GM23248 (cell line): ENCODE measurements at regions not wholly inside any gene's neighbourhood (a gene's known extent, or its start where the extent isn't known, plus 50 kb on each side); places are given as distances from the start of the nearest gene placed in this dataset.

Experiments used
- DNase-seq: peaks from one replicate; pipeline ENCODE4 v3.0.0-alpha.2; 2015
- H2AFZ ChIP-seq: fragments of 200-600 bp; sonication (generic); 2 replicates; pipeline ENCODE4 v1.6.1; 2016; ENCODE audit warnings: antibody characterized with exemption
- H3F3A ChIP-seq: fragments of 200-600 bp; sonication (generic); 2 replicates; pipeline ENCODE4 v1.6.1; 2016; ENCODE audit warnings: mild to moderate bottlenecking, antibody characterized with exemption, mixed run types; ENCODE audit not compliant: insufficient read depth
- H3K27ac ChIP-seq: fragments of 200-600 bp; sonication (generic); 2 replicates; pipeline ENCODE4 v1.5.1; 2016; ENCODE audit warnings: mild to moderate bottlenecking
- H3K27me3 ChIP-seq: fragments of 200-600 bp; sonication (generic); replicated peaks from 2 replicates; pipeline ENCODE4 v1.6.1; 2016; ENCODE audit warnings: mild to moderate bottlenecking; ENCODE audit not compliant: insufficient read depth
- H3K36me3 ChIP-seq: fragments of 200-600 bp; sonication (generic); 2 replicates; pipeline ENCODE4 v1.6.1; 2016; ENCODE audit warnings: low read depth, mild to moderate bottlenecking
- H3K4me1 ChIP-seq: fragments of 200-600 bp; sonication (generic); 2 replicates; pipeline ENCODE4 v1.6.1; 2016; ENCODE audit warnings: mild to moderate bottlenecking; ENCODE audit not compliant: insufficient read depth
- H3K4me2 ChIP-seq: fragments of 200-600 bp; sonication (generic); one replicate; pipeline ENCODE4 v1.6.1; 2016; ENCODE audit warnings: mild to moderate bottlenecking; ENCODE audit not compliant: unreplicated experiment
- H3K4me3 ChIP-seq: fragments of 200-600 bp; sonication (generic); 2 replicates; pipeline ENCODE4 v1.5.1; 2016; ENCODE audit warnings: mild to moderate bottlenecking
- H3K79me2 ChIP-seq: fragments of 200-600 bp; sonication (generic); 2 replicates; pipeline ENCODE4 v1.6.1; 2016; ENCODE audit warnings: mild to moderate bottlenecking; ENCODE audit not compliant: insufficient read depth
- H3K9ac ChIP-seq: fragments of 200-600 bp; sonication (generic); 2 replicates; pipeline ENCODE4 v1.6.1; 2016; ENCODE audit warnings: mild to moderate bottlenecking
- H3K9me2 ChIP-seq: fragments of 200-600 bp; sonication (generic); 2 replicates; pipeline ENCODE4 v1.6.1; 2016; ENCODE audit warnings: mixed run types, mild to moderate bottlenecking, moderate library complexity; ENCODE audit not compliant: insufficient read depth
- H3K9me3 ChIP-seq: fragments of 200-600 bp; sonication (generic); one replicate; pipeline ENCODE4 v1.6.1; 2017; ENCODE audit warnings: low read depth
- H4K20me1 ChIP-seq: fragments of 200-600 bp; sonication (generic); 2 replicates; pipeline ENCODE4 v1.6.0; 2016; ENCODE audit not compliant: insufficient read depth
- EZH2 ChIP-seq: fragments of 200-600 bp; sonication (generic); IDR thresholded peaks from 2 replicates; pipeline ENCODE4 v1.6.1; 2018; ENCODE audit warnings: antibody characterized with exemption, mild to moderate bottlenecking; ENCODE audit not compliant: insufficient read depth, poor library complexity, severe bottlenecking
- EZH2phosphoT487 ChIP-seq: fragments of 200-600 bp; sonication (generic); IDR thresholded peaks from 2 replicates; pipeline ENCODE4 v1.6.1; 2018; ENCODE audit warnings: antibody characterized with exemption, moderate library complexity, mild to moderate bottlenecking, low read depth; ENCODE audit not compliant: insufficient read depth
- WGBS, 2 experiments: methylation state at CpG; one replicate each; pipeline ENCODE4 v1.1.6; 2015 to 2017; ENCODE audit warnings: low lambda C conversion rate in 2 of 2, low coverage in 1 of 2; ENCODE audit errors: missing lambda C conversion rate in 2 of 2; 5-methylcytosine and 5-hydroxymethylcytosine counted together
- in situ Hi-C: fragments of 300-500 bp; cut with MboI; formaldehyde crosslinking; loops from 2 replicates; pipeline ENCODE4 v1.15.0; 2020

DNA sequence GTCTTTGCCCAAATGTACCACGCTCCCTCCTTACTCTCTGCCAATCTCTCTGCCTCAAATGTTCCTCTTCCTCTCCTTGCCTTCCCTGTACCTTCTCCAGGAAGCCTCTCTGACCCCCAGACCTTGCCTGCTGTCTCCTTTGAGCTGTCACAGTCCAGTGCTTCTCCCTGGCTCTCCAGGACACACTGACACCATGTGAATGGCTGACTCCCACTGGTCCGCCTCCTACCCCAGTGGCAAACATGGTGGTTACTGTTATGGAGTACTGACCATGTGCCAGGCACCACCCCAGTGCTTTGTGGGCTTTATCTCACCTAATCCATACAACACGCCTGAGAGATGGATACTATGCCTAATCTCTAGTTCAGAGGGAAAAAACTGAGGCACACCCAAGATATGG, 141.9 kb downstream of the TPRA1 start:
- H3K9me2 ChIP-seq, result no peaks in the 10 kb centered on the region
- no peaks in the 10 kb centered on the region for H3K79me2 ChIP-seq
- no peak for TF ChIP-seq EZH2
- TF ChIP-seq EZH2phosphoT487, result no peak
- no peaks in the 10 kb centered on the region for H3K4me1 ChIP-seq
- H3K27ac ChIP-seq, result no peak overlapping the region
- H3F3A ChIP-seq, result no peaks in the 10 kb centered on the region
- in situ Hi-C loops, result no loop called here
- no peak overlapping the region for H3K4me2 ChIP-seq
- H2AFZ ChIP-seq, result no peak overlapping the region
- DNase-seq, result no peak
- no peak overlapping the region for H3K9ac ChIP-seq
- 70 to 74% methylated on average over 3 of the region's 3 CpGs for whole genome bisulfite sequencing, 2 experiments
- H3K4me3 ChIP-seq, result no peak overlapping the region
- H4K20me1 ChIP-seq, result no peaks in the 10 kb centered on the region
- no peaks in the 10 kb centered on the region for H3K9me3 ChIP-seq
- H3K36me3 ChIP-seq, result no peaks in the 10 kb centered on the region
- peaks cover 35% of the 10 kb centered on the region; the same call in 1 of the 2 replicates for H3K27me3 ChIP-seq

GRCh38 chr3:127448161-127448561, 142.4 kb downstream of the TPRA1 start:
- Histone ChIP-seq H3F3A (no peaks in the 10 kb centered on the region), H3K36me3 (no peaks in the 10 kb centered on the region), H3K9me2 (no peaks in the 10 kb centered on the region), H2AFZ (no peak overlapping the region), H3K4me2 (no peak overlapping the region), H3K4me3 (no peak overlapping the region), H4K20me1 (no peaks in the 10 kb centered on the region), H3K27ac (no peak overlapping the region), H3K27me3 (peaks cover 29% of the 10 kb centered on the region; the same call in 1 of the 2 replicates), H3K9me3 (no peaks in the 10 kb centered on the region), H3K79me2 (no peaks in the 10 kb centered on the region), H3K9ac (no peak overlapping the region), H3K4me1 (no peaks in the 10 kb centered on the region)
- peak; percentile 14 for DNase-seq
- in situ Hi-C loops, result no loop called here
- 36 to 47% methylated on average over 3 of the region's 3 CpGs for WGBS, 2 experiments
- TF ChIP-seq EZH2phosphoT487, result no peak
- TF ChIP-seq EZH2, result no peak

DNA sequence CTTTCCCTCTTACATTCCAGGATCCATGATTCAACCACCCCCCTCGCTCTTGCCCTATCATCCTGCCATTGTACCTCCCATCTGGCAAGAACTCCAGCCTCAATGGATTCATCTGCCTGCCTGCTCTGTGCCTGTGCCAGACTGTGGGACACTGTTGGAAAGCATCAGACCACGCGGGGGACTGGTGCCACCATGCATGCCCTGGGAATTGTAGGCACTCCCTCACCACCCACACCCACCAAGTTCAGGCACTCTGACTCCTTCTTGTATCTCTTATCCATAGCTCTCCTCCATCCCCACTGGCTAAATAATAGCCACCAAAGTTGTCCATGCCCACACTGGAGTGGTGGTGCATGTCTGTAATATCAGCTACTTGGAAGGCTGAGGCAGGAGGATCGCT, 143.8 kb downstream of the TPRA1 start:
- Histone ChIP-seq H2AFZ (no peak overlapping the region), H3K27me3 (peaks cover 28% of the 10 kb centered on the region), H3F3A (no peaks in the 10 kb centered on the region), H4K20me1 (no peaks in the 10 kb centered on the region), H3K79me2 (no peaks in the 10 kb centered on the region), H3K36me3 (no peaks in the 10 kb centered on the region), H3K9ac (no peak overlapping the region), H3K4me2 (no peak overlapping the region), H3K4me3 (no peak overlapping the region), H3K4me1 (no peaks in the 10 kb centered on the region), H3K9me2 (no peaks in the 10 kb centered on the region), H3K9me3 (no peaks in the 10 kb centered on the region), H3K27ac (no peak overlapping the region)
- 63 to 70% methylated on average over 4 of the region's 4 CpGs for WGBS, 2 experiments
- no peak for TF ChIP-seq EZH2phosphoT487
- no peak for DNase-seq
- in situ Hi-C loops, result no loop called here

GRCh38 chr3:127445581-127446343, 144.8 kb downstream of the TPRA1 start:
- no peak overlapping the region for H3K9ac ChIP-seq
- H3K79me2 ChIP-seq, result no peaks in the 10 kb centered on the region
- DNase-seq, result no peak
- H3K4me2 ChIP-seq, result no peak overlapping the region
- H4K20me1 ChIP-seq, result no peaks in the 10 kb centered on the region
- WGBS, 2 experiments, result 45 to 47% methylated on average over 14 of the region's 14 CpGs
- H2AFZ ChIP-seq, result no peak overlapping the region
- no peak overlapping the region for H3K27ac ChIP-seq
- no peaks in the 10 kb centered on the region for H3K9me2 ChIP-seq
- H3K27me3 ChIP-seq, result peaks cover 25% of the 10 kb centered on the region
- no peaks in the 10 kb centered on the region for H3K36me3 ChIP-seq
- TF ChIP-seq EZH2 (no peak), EZH2phosphoT487 (no peak)
- H3K4me1 ChIP-seq, result no peaks in the 10 kb centered on the region
- H3K4me3 ChIP-seq, result no peak overlapping the region
- H3F3A ChIP-seq, result no peaks in the 10 kb centered on the region
- no peaks in the 10 kb centered on the region for H3K9me3 ChIP-seq
- in situ Hi-C loops, result no loop called here

DNA sequence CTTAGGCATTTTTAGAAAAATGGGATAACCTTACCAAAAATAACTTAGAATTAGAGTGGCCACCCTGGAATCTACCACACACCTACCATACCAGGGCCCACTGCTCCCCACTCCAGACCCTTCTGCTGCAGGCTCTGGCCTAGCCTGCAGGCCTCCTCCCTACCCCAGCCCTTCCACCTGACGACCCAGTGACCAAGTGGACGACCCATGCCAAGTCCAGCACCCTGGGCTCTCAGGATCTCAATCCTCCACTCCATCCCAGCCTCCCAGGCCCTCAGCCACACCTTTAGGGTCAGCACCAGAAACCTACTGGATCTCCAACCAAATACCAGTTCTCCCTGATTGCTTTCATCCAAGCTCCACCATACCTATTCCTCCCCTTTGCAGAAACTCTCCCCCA, 145.8 kb downstream of the TPRA1 start:
- in situ Hi-C loops, result no loop called here
- no peak overlapping the region for H3K4me3 ChIP-seq
- H3K4me2 ChIP-seq, result no peak overlapping the region
- no peaks in the 10 kb centered on the region for H3K9me3 ChIP-seq
- H3K4me1 ChIP-seq, result no peaks in the 10 kb centered on the region
- H3K27me3 ChIP-seq, result peaks cover 16% of the 10 kb centered on the region
- H3K27ac ChIP-seq, result no peak overlapping the region
- no peaks in the 10 kb centered on the region for H3K9me2 ChIP-seq
- no peak for TF ChIP-seq EZH2phosphoT487
- no peak for TF ChIP-seq EZH2
- no peak overlapping the region for H3K9ac ChIP-seq
- H2AFZ ChIP-seq, result no peak overlapping the region
- H3K36me3 ChIP-seq, result no peaks in the 10 kb centered on the region
- no peaks in the 10 kb centered on the region for H3K79me2 ChIP-seq
- DNase-seq, result no peak
- H4K20me1 ChIP-seq, result no peaks in the 10 kb centered on the region
- H3F3A ChIP-seq, result no peaks in the 10 kb centered on the region
- WGBS, 2 experiments, result 25 to 36% methylated on average over 2 of the region's 2 CpGs
